GM21717 (cell line): ENCODE measurements at regions not wholly inside any gene's neighbourhood (a gene's known extent, or its start where the extent isn't known, plus 50 kb on each side); places are given as distances from the start of the nearest gene placed in this dataset.

ENCODE experiments used
- ATAC-seq: cut with Tn5 transposase; IDR thresholded peaks from one replicate; pipeline ENCODE4 v1.9.1; 2021; ENCODE audit warnings: mild to moderate bottlenecking, moderate library complexity; ENCODE audit not compliant: unreplicated experiment

- ATAC-seq = no peak
Observed at GRCh38 chr3:76942101-76942500, 97.8 kb upstream of the ROBO2 start.

GRCh38 chr3:76943058-76943457 lies 96.8 kb upstream of the ROBO2 start:
- ATAC-seq = no peak

DNA sequence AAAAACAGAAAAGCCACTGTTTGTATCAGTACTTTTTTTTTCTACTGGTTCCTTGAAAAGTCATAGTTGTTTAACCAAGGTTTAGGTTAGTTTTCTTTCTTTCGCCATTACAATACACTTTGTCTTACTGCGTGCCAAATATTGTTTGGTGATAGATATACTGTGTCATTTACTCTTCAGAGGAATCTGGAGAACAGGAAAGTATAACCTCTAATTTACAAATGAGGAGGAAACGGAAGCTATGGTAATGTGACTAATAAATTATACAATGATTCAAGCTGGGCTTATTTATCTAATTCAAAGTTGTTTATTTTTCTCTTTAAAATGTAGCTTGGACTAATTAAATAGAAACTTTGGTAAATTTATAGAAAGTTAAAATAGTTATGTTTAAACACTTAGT lies 96.2 kb upstream of the ROBO2 start:
- ATAC-seq = no peak

DNA sequence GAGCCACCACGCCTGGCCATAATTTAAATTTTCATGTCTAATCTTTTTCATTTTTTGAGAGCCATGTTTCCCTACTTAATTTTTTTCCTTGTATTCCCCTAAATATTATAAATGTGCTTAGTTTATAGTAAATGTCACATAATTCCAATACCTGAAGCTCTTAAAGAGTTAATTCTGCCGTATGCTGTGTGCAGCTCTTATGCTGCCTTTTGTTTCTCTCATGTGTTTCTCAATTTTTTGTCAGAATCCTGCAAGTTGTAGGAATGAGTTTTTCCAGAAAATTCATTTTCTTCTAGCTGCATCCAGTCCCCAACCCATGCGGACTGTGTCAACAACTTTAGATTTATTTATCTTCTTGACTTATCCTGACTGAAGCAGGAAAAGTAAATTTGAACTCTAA lies 90.9 kb upstream of the ROBO2 start:
- ATAC-seq = no peak

DNA sequence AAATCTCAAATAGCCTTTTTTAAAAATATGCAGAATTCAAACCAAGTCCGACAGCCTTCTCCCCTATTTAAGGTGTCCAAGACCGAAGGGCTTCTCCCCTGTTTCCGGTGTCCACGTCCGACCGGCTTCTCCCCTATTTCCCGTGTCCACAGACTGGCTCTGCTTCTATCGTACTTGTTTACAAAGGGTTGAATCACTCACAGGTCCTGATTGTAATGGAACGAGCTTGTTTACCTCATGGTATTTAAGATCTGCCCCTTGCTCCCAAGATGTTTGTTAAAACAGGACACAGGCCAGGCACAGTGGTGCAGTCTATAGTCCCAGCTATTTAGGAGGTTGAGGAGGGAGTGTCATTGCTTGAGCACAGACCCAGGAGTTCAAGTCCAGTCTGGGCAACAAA lies 90.4 kb upstream of the ROBO2 start:
- ATAC-seq = no peak

DNA sequence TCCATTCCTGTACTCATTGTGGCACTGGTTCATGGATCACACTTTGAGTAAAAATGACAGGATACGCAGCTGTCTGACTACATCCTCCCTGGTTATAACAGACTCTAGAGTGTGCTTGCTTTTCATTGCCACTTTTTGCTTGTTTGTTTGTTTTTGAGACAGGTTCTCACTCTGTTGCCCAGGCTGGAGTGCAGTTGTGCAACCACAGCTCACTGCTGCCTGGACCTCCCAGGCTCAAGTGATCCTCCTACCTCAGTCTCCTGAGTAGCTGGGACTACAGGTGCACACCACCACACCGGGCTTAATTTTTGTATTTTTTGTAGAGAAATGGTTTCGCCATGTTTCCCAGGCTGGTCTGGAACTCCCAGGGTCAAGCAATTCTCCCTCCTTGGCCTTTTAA lies 89.3 kb upstream of the ROBO2 start:
- no peak for ATAC-seq

GRCh38 chr3:76954412-76954811 lies 85.5 kb upstream of the ROBO2 start:
- no peak for ATAC-seq

DNA sequence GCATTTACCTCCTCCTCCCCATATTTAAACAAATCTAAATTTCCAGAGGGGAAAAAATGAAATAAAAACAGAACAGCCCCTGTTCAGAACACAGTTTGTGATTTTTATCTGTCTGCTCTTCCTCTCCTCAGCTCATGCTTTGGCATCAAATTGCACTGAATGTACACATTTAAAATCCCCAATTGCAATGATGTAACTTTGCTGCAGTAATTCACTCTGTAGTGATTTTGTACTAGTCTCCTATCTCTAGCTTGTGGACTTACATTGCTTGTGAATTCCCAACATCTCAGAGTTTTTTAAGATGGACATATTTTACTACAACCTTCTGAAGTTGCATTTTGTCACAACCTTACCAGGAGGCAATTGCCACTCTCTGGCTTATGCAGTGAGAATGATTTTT lies 81.6 kb upstream of the ROBO2 start:
- ATAC-seq = no peak

DNA sequence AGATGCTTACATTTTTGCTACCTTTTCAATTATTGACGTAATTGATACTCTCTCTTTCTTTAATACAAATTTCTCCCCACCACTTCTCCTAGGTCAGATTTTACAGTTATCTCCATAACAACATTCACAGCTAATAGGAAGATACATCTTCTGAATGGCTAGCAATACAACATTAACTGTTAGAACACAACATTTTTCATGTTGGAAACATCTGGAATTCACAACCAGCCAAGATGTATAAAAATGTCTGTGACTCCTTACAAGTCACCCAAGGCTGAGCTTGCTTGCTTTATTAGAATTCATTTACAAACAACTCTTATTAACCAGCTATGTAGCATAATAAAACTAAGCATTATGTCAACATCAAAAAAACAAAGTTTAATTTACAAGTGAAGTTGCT lies 81.0 kb upstream of the ROBO2 start:
- ATAC-seq = no peak

GRCh38 chr3:76961284-76961683 lies 78.6 kb upstream of the ROBO2 start:
- ATAC-seq = no peak

DNA sequence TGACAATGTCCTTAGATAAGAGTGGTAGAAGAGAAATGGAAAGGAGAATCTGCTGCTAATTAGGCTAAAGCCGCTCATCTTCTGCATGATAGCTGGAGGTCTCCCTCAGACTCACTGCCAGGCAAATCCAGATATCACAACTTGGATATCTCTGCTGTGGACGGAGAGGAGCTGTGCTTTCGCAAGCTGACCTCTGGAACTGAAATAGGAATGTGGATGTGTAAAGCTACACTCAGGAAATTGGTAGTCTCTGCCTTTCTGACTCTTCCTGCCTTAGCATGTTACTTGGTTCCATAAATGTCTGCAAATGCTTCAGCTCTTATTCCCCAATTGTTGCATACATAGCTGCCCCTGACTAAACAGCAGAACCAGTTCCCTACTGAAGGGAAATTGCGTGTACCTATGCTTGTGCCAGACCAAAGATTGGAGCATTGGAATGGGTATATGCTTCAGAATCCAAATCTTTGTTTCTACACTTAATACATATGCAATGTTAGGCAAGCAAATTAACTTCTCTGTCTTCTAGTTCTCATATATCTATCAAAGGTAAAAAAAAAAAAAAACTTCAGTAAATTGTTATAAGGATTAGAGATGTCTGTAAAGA lies 74.7 kb upstream of the ROBO2 start:
- no peak for ATAC-seq

DNA sequence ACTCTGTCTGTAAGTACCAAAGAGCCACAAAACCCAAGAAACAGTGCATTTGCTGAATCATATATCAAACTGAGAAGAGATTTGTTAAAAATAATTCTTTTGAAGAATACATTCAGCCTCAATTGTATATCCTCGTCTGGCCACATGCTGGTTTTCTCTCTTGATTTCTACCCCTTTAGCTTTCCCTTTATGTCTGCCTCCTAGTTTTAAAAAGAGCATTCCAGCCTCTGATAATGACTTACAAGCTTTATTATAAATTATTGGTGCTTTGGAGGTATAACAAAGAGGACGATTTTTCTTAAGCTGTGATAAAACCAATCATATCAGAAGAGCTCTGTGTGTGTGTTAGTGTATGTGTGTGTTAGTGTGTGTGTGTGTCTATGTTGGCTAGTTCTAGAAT lies 70.4 kb upstream of the ROBO2 start:
- ATAC-seq = no peak

DNA sequence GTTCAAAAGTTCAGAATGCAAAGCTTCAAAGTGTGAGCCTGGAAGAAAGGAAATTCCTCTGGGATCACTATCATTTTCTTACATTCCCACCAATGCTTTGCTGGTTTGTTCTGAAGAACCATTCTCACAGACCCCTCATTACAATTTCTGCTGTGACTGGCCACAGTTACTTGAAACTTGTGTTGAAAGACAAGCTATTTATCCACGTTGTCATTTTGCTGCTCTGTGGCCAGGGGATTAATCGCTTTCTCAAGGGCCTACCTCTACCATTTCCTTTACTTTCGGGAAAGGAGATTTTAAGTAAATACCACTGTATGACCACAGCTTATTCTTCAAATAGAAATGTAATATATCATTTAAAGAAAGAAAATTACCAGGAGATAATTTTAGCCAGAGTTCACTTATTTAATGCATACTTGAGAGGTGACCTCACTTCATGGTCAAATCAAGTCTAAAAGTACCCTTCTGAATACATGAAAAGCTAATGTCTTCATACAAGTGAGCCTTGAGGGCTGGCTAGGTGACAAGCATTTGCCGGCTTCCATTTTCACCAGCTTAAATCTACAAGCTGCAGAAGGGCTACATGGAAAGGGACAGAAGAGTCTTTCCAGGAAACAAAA lies 69.8 kb upstream of the ROBO2 start:
- no peak for ATAC-seq

GRCh38 chr3:76972624-76973296 lies 67.1 kb upstream of the ROBO2 start:
- no peak for ATAC-seq

DNA sequence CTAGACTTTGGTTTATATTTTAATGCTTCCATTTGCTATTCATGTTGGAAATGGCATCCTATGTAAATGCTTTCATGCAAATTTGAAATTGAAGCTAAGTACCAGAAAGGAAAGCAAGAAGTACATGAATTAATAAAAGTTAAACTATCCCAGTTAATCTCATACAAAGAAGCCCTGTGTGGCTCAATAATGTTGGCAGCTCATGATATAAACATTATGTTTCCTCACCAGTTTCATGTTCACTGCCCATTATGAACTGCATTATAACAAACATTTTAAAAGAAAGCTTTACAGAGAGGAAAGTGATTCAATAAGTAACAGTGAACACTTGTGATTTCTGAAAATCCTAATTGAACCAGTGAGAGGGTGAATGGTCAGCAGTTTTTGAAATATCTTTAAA lies 62.9 kb upstream of the ROBO2 start:
- no peak for ATAC-seq

DNA sequence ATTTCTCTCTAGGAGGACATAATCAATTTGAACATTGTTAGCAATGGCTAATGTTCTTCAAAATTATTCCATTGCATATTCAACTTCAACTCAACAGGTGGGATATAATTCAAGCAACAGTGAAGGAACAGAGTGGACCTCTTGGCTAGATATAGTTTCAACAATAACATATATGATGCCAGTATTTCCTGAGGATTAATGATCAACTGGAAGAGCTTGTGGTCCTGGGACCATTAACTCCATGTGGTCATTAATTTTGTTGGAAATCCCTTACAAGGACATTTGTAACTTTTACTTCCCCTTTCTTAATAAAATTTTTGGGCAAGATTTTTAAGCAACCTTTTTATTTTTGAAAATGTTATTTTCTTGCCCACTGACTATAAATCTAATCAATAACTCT lies 54.3 kb upstream of the ROBO2 start:
- ATAC-seq = no peak

GRCh38 chr3:76986876-76987474 lies 52.9 kb upstream of the ROBO2 start:
- no peak for ATAC-seq
